HG03354 (cell line): ENCODE measurements at regions not wholly inside any gene's neighbourhood (a gene's known extent, or its start where the extent isn't known, plus 50 kb on each side); places are given as distances from the start of the nearest gene placed in this dataset.

ENCODE experiments used
- ATAC-seq: cut with Tn5 transposase; IDR thresholded peaks from one replicate; pipeline ENCODE4 v1.9.1; 2021; ENCODE audit warnings: mild to moderate bottlenecking; ENCODE audit not compliant: unreplicated experiment, poor library complexity, severe bottlenecking

DNA sequence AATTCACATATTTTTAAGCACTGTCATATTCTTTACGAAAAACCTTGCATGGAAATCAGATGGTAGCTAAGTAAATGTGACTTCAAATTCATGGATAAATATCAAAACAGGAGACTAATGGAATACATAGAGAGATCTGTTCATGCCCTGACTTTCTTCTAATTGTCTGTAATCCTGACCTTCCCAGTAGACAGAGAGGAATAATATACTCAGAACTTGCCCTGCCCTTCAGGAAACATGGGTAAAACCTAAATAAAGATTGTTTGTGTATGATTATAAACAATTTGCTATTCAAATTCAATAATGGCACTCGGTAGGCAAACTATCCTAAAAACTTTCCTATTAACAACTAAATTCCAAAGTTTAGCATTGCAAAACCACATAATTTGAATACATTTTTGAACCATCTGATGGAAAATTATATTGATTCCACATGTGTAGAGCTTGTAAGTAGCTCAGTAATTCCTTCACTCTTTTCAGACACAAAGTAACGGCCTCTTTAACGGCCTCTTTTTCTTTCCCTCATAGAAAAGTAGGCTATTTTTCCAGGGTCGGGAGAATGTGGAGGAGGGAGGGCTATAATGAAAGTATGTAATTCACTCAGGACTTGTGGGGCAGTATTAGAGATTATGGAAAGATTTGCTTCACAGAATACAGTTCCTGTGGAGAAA is 227.6 kb downstream of the ALDH8A1 start:
- ATAC-seq, result no peak

DNA sequence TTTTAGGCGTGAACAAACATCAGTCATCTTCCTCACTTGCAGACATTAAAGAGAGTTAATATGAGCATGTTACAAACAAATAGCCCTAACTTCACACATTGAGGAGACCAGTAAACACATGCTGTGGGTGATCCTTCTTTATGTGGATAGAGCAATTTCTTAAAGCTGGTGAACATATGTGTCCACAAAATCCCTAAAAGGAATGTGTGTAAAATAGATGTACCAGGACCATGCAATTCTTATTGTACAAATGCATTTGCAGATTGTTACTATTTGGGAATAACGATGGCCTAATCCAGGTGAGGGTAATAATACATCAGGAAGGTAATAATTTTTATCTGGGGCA is 228.9 kb downstream of the ALDH8A1 start:
- no peak for ATAC-seq

DNA sequence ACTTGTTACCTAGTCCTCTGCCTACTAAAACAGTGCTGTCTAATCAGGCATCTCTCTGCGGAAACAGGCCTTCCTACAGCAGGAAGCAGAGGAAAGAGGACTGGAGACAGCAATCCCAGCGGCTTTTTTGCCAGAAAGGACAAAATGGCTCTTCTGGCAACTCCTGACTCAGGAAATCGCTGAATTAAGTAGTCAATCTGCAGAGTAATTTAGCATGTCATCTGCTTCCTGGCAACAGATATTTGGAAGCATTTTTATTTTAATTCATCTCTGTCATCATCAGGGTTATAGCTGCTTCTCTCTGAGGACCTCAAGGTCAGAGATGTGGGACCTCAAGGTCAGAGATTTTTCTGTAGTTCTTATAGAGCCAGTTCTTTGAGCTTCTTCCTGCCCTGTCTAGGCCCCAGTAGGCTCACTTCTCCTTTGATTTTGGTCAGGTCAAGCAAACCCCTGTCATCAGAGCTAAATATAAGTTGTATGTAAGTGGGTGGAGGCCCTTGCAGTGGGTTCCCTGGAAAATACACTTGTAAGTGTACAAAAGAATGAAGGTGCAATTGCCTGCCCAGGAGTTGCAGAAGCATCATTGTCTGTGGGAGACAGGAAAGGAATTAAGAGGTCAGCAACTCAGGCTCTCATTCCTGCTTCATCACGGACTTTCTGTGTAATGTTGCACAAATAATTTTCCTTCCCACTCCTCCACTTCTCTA is 229.4 kb downstream of the ALDH8A1 start:
- no peak for ATAC-seq

DNA sequence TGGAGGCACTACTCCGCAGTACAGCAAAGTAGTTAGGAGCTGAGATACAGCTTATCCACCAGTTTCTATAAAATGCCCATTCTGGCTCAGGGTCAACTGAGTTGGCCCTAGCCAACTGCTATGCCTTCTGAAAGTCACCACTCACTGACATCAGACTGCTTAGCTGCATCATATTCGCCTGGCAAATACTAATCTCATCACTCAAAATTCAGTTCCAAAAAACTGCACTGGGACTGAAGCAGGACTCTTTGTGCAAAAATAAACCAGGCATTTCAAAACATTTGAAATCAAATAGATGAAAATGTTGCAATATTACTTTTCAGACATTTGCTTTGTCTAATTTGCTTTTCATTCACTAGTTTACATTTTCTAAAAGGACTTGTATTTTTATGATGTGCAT is 230.0 kb downstream of the ALDH8A1 start:
- no peak for ATAC-seq

DNA sequence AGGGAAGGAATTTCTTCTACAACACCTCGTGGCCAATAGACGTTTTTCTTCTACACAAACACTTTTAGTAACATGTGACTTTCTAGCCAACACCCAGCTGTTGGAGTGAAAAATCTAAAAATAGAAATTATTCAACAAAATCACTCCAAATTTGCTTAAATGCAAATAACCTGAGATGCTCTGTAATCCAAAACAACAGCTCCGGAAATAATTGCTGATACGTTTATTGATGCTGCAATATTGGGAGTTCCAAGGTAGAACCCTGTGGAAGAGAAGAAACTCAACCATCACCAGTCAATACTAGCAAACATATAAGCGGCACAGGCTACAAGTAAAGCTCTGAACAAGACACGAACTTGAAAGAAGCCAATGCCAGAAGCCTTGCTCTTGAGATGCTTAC is 230.6 kb downstream of the ALDH8A1 start:
- ATAC-seq, result no peak

DNA sequence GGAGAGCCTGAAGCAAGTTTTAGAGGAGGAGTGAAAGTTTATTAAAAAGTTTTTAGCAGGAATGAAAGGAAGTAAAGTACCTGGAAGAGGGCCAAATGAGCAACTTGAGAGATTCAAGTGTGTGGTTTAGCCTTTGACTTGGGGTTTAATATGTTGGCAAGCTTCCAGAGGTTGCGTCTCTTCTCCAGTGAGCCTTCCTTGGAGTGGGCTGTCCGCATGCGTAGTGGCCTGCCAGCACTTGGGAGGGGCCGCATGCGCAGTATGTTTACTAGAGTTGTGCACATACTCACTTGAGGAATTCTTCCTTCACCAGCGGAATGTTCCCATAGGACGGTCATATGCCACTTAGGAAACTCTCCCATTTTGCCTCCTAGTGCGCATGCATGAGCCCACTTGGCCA is 235.2 kb downstream of the ALDH8A1 start:
- no peak for ATAC-seq

DNA sequence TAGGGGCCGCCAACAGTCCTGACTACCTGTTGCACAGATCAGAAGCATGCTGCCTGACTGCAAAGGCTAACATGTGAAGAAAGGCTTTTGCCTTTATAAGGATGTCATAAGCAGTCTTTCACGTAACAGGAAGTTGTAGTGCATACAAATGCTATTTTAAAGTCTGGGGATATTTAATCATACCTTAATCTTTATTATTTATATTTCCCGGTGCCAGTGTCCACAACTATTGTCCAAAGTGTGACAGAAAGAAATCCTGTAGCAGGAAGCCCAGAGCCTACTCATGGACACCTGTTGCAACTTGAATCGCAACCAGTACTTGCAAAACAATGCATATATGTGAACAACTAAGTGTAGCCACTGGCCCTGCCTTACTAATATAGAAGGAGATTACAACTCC is 235.8 kb downstream of the ALDH8A1 start:
- no peak for ATAC-seq

DNA sequence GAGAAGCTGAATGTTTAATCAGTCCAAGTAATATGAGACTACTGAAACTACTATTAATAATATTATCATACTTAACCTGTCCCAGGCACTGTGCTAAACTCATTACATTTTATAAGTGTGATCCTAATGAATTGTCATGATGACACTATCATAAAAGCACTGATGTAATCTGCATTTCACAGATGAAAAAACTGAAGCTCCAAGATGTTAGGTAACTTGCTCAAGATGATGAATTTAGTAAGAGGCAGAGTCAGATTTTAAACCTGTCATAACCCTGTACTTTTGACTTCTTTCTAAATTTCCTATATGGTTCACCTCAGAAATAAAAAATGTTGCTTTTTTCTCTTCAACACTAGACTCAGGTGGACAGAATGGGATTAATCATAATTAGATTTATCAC is 237.6 kb downstream of the ALDH8A1 start:
- no peak for ATAC-seq

DNA sequence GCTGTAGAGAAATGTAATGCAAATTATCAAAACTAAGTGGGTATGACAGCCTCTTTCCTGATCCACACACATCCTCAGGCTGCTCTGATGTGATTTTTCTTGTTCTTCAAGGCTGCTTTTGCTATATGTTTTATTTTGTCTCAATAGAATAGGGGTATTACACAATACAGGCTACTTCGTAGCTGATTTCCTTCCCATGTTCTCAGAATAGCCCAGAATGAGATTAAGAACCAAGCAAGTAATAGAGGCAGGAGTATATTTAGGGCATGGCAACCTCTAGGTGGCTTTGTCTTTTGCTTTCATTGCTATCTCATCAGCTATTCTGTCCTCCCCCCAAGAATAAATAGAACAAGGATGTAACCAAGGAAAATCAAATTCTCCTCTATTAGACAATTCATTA is 241.8 kb downstream of the ALDH8A1 start:
- no peak for ATAC-seq

DNA sequence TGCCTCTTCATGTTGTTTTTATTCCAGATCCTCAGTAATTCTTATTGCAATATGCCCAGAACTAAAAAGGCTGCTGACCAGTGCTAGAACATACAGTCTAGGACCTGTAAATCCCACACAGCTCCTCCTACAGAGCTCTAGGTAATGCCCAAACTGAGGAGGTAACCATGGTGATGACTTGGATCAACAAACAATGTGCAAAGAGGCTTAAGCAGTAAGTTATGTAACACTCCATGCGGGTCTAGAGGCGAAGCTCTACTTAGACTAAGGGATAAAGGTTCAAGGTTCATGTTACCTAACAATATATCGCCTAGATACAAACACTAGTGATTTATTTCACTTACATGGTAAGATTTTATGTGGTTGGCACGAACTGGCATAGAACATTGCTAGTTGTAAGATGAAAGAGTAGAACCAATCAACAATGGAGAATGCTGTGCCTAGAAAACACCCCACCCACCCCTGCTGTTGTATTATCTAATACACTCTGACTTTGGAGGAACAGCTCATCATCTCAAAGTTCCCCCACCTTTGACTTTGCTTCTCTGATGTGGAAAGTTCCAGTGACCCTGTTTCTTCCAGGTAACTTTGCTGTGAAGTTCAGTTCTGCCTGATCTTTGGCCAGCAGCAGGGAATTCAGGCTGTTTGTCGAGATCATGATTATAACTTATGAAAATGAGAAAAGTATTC is 242.4 kb downstream of the ALDH8A1 start:
- ATAC-seq, result no peak

DNA sequence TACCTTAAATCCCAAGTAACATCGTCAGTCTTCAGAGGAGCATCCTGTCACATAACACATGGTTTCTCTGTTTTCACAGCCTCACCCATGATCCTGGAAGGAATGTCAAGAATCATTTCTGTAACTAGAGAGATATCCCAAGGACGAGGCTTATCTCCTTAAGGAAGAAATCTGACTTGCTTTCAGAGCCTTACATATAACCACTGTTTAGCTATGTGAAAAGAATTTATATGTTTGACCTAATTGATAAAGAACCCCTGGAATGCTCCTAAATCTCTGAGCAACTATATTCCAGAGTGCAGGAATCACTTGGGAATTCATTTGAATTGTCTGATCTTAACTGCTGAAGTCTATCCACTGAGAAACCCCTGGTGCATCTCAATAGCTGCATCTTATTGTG is 243.1 kb downstream of the ALDH8A1 start:
- ATAC-seq, result no peak

DNA sequence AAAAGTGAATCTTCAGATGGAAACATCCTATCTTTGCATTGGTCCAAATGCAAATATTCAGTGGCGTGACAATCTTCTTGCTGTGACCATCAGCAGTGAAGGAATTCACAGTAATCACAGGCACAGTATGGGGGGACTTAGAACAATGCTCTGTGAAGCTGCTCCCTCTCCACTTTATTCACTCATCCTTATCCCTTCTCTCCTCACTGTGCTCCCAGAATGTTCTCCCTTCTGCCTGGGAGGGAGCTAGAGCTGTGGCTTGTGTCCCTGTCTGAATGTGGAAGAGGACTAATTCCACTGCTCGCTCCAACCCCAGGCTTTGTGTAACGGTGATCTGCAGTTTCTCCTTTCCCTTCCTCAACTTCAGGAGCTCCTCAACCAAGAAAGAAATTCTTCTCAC is 243.7 kb downstream of the ALDH8A1 start:
- no peak for ATAC-seq

DNA sequence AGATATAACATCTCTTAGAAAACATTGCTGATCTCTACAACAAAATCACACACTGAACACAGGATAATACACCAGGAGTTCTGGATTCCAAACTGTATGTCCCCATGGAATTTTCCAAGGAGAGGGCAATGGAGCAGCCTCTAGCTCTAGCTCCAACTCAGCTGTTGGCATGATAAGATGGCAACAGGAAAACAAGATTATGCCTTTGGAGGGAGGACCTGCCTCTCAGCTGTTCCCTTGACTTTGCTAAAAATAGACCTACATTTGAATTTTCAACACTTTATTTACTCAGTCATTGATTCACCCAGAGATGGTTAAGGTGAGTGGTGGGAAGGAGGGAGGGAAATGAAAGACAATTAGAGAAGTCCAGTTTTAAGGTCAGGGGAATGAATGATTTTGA is 246.7 kb downstream of the ALDH8A1 start:
- no peak for ATAC-seq

DNA sequence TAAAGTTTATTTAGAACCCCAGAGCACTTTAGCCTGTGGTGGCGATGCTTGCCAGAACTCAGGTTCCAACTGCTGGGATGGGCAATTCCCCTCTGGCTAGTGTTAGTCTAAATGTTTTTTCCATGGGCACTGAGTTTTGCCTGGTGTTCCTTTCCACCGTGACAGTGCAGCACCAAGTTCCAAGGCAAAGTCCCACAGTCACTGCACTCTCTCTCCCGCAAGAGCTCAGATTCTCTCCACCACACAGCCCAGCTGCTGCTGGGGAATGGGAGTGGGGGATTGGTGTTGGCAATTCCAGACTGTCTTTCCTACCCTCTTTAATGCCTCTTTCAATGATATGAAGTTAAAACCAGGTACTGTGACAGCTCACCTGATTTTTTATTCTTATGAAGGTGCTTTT is 247.6 kb downstream of the ALDH8A1 start:
- no peak for ATAC-seq

DNA sequence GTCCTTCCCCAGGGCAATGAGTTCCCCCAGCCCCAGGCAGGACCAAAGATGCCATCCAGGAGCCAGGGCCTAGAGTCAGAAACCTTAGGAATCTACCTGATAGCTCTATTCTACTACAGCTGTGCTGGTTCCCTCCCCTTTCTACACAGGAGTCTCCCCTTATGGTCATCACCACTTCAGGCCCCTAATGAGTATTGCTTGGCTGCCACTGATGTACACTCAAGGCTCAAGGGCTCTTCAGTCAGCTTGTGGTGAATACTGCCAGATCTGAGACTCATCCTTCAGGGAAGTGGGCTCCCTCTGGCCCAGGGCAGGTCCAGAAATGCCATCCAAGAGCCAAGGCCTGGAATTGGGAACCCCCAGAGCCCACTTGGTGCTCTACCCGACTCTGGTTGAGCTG is 248.6 kb downstream of the ALDH8A1 start:
- no peak for ATAC-seq

DNA sequence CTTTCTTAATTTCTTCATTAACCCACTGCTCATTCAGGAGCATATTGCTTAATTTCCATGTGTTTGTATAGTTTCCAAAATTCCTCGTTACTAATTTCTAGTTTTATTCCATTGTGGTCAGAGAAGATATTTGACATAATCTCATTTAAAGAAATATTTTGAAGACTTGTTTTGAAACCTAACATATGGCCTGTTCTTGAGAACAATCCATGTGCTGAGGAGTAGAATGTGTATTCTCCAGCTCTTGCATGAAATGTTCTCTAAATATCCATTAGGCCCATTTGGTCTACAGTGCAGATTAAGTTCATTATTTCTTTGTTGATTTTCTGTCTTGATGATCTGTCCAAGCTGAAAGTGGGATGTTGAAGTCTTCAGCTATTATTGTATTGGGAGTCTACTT is 251.7 kb downstream of the ALDH8A1 start:
- no peak for ATAC-seq

DNA sequence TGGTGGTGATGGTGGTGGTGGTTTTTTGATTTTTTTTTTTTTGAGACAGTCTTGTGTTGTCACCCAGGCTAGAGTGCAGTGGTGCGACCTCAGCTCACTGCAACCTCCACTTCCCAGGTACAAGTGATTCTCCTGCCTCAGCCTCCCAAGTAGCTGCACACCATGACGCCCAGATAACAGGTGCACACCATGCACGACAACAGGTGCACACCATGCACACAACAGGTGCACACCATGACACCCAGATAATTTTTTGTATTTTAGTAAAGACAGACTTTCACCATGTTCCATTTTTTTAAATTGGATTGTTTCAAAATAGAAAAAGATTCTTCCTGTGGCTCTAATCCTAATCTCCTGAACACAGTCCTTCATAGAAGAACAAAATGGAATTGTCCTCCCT is 257.9 kb downstream of the ALDH8A1 start:
- ATAC-seq, result no peak

DNA sequence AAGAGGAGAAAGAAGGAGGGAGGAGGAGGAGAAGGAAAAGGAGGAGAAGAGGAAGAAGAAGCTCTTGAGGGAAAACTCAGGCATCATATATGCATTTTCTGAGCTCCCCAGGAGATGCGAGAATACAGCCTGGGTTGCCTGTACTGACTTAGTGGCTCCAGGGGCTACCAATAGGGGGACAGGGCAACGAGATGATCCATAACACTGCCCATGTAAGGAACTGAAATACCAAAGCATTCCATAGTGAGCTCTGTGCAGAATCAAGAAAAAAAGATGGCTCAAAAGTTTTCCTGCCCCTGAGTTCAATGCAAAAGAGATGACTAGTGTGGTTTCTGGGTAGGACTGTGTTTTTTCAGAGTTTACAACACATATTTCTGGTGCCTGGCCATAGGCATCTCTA is 258.7 kb downstream of the ALDH8A1 start:
- no peak for ATAC-seq

DNA sequence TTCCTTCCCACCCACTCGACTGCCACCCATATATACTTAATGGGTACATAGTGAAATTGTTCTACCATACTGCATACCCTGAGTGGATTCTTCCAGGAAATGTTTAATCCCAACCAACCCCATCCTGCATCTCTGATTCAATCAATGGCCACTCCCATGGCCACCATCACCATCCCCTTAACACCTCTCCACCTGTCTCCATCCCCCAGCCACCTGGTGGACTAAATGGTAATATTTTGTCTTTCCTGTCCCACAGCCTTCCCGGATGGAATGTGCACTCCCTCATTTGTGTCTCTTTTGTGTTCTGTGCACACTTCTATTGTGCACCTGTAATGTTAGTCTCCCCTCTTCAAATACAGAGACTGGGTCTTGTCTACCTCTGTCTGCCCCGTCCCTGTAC is 259.9 kb downstream of the ALDH8A1 start:
- no peak for ATAC-seq

DNA sequence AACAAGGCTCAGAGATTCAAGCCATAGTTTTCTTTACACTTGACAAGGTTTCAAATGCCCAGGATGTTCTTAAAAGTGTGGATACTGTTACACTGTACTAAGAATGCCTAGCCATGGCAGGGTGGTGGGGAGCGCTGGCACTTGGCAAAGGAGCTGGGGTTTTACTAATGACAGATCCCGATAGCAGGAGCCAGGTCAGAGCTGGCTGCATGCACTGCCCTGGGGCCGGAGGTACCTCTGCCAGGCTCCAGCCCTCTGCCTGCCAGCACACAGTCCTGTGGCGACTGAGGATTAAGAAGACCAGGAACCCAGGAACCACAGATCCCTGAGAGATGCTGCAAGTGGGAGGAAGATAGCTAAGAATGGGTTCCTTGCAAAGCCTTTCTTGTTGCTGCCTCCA is 260.3 kb downstream of the ALDH8A1 start:
- ATAC-seq, result no peak

DNA sequence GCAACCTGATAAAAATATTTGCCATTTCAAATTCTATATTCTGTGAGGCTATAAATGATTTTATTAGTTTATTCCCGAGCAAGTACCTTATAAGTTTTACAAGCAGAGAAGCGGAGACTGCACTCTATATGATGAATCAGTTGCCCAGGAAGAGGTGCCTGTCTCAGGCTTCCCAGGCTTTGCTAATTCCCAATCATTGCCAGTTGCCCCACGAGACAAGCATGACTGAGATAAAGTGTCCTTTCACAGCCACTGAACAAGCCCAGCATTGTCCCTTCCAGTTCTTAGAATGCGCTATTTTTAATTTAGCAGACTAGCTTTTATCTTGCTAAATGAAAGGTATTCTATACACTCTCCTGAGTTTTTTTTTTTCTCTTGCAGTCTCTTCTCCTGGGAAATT is 260.7 kb downstream of the ALDH8A1 start:
- ATAC-seq, result no peak
